ENCODE measurements at regions not wholly inside any gene's neighbourhood (a gene's known extent, or its start where the extent isn't known, plus 50 kb on each side); places are given as distances from the start of the nearest gene placed in this dataset.

GRCh38 chr2:239816576-239817467, 208.3 kb downstream of the NDUFA10 start:
- no peak overlapping the region for H3K27ac ChIP-seq (ENCODE audit: insufficient read depth, low read length)
- no peaks in the 10 kb centered on the region for H3K9me3 ChIP-seq (ENCODE audit: control insufficient read depth, insufficient read depth, low read depth, low read length)
- H4K20me1 ChIP-seq (ENCODE audit: control insufficient read depth, extremely low read depth, insufficient read depth, low read length), result no peaks in the 10 kb centered on the region
- no peaks in the 10 kb centered on the region for H3K4me1 ChIP-seq (ENCODE audit: control insufficient read depth, extremely low read depth, insufficient read depth, low read length)
- no peak overlapping the region for H3K9ac ChIP-seq (ENCODE audit: insufficient read depth, low read length)
- TF ChIP-seq EZH2 (IDR thresholded peaks at IDR 0.05; ENCODE audit: low read length, missing control alignments) (no peak), CTCF (conservative IDR thresholded peaks at IDR 0.05 in 1 of 2, IDR thresholded peaks at IDR 0.05 in 1 of 2; ENCODE audit: low read depth in 1 of 2, low read length in 2 of 2) (no peak)
- no peaks in the 10 kb centered on the region for H3K79me2 ChIP-seq (ENCODE audit: control insufficient read depth, insufficient read depth, low read length)
- no peaks in the 10 kb centered on the region for H3K27me3 ChIP-seq (ENCODE audit: control insufficient read depth, insufficient read depth, low read length)
- no peak overlapping the region for H2AFZ ChIP-seq (ENCODE audit: low read length)
- H3K4me2 ChIP-seq (ENCODE audit: extremely low read depth, insufficient read depth, low read length), result no peak overlapping the region
- H3K4me3 ChIP-seq (replicated peaks in 1 of 4; ENCODE audit: control extremely low read depth in 1 of 4, insufficient read depth in 1 of 4, low read depth in 3 of 4, low read length in 4 of 4), result no peak overlapping the region
- no peaks in the 10 kb centered on the region for H3K36me3 ChIP-seq (ENCODE audit: control insufficient read depth, insufficient read depth, low read length)
- DNase-seq (ENCODE audit: low read depth in 2 of 2), result no peak

DNA sequence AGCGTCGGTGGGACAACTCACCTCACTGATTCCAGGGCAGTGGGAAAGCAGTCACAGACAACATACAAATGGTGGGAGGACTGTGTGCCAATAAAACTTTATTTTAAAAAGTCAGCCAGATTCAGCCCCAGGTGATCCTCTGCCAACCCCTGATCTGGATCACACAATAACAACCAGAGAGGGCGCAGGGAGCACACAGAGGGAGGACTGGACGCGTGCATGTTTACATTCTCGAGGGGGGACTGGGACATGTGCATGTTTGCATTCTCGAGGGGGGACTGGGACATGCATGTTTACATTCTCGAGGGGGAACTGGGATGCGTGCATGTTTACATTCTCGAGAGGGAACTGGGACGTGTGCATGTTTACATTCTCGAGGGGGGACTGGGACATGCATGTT, 209.5 kb downstream of the NDUFA10 start:
- no peak for TF ChIP-seq CTCF (conservative IDR thresholded peaks at IDR 0.05 in 1 of 2, IDR thresholded peaks at IDR 0.05 in 1 of 2; ENCODE audit: low read depth in 1 of 2, low read length in 2 of 2)
- Histone ChIP-seq H2AFZ (ENCODE audit: low read length) (no peak overlapping the region), H3K4me2 (ENCODE audit: extremely low read depth, insufficient read depth, low read length) (no peak overlapping the region), H3K4me1 (ENCODE audit: control insufficient read depth, extremely low read depth, insufficient read depth, low read length) (no peaks in the 10 kb centered on the region), H3K79me2 (ENCODE audit: control insufficient read depth, insufficient read depth, low read length) (no peaks in the 10 kb centered on the region), H3K27me3 (ENCODE audit: control insufficient read depth, insufficient read depth, low read length) (no peaks in the 10 kb centered on the region), H3K9me3 (ENCODE audit: control insufficient read depth, insufficient read depth, low read depth, low read length) (no peaks in the 10 kb centered on the region), H3K27ac (ENCODE audit: insufficient read depth, low read length) (no peak overlapping the region), H3K9ac (ENCODE audit: insufficient read depth, low read length) (no peak overlapping the region), H3K36me3 (ENCODE audit: control insufficient read depth, insufficient read depth, low read length) (no peaks in the 10 kb centered on the region), H3K4me3 (replicated peaks in 1 of 4; ENCODE audit: control extremely low read depth in 1 of 4, insufficient read depth in 1 of 4, low read depth in 3 of 4, low read length in 4 of 4) (no peak overlapping the region), H4K20me1 (ENCODE audit: control insufficient read depth, extremely low read depth, insufficient read depth, low read length) (no peaks in the 10 kb centered on the region)
- DNase-seq (ENCODE audit: low read depth in 2 of 2), result peak in 1 of 2 donors; percentile 5

- Histone ChIP-seq H3K36me3 (ENCODE audit: control insufficient read depth, insufficient read depth, low read length) (no peaks in the 10 kb centered on the region), H4K20me1 (ENCODE audit: control insufficient read depth, extremely low read depth, insufficient read depth, low read length) (no peaks in the 10 kb centered on the region), H3K9ac (ENCODE audit: insufficient read depth, low read length) (no peak overlapping the region), H3K4me1 (ENCODE audit: control insufficient read depth, extremely low read depth, insufficient read depth, low read length) (no peaks in the 10 kb centered on the region), H3K27me3 (ENCODE audit: control insufficient read depth, insufficient read depth, low read length) (no peaks in the 10 kb centered on the region), H2AFZ (ENCODE audit: low read length) (no peak overlapping the region), H3K4me3 (replicated peaks in 1 of 4; ENCODE audit: control extremely low read depth in 1 of 4, insufficient read depth in 1 of 4, low read depth in 3 of 4, low read length in 4 of 4) (no peak overlapping the region), H3K4me2 (ENCODE audit: extremely low read depth, insufficient read depth, low read length) (no peak overlapping the region), H3K79me2 (ENCODE audit: control insufficient read depth, insufficient read depth, low read length) (no peaks in the 10 kb centered on the region), H3K27ac (ENCODE audit: insufficient read depth, low read length) (no peak overlapping the region), H3K9me3 (ENCODE audit: control insufficient read depth, insufficient read depth, low read depth, low read length) (no peaks in the 10 kb centered on the region)
- no peak for DNase-seq (ENCODE audit: low read depth in 2 of 2)
- TF ChIP-seq CTCF (conservative IDR thresholded peaks at IDR 0.05 in 1 of 2, IDR thresholded peaks at IDR 0.05 in 1 of 2; ENCODE audit: low read depth in 1 of 2, low read length in 2 of 2), result no peak
- no peak for TF ChIP-seq EZH2 (IDR thresholded peaks at IDR 0.05; ENCODE audit: low read length, missing control alignments)
Observed at GRCh38 chr2:239814861-239815601, 210.1 kb downstream of the NDUFA10 start.
